ENCODE measurements at regions not wholly inside any gene's neighbourhood (a gene's known extent, or its start where the extent isn't known, plus 50 kb on each side); places are given as distances from the start of the nearest gene placed in this dataset.
A peak's percentile ranks its signal among the peaks of the same experiment; 100 is the strongest.

- peak; percentile 95 for DNase-seq (ENCODE audit: low spot score)
Measured at GRCh38 chr3:5428607-5429516, 241.4 kb downstream of the EDEM1 start.

GRCh38 chr3:5429517-5429890 lies 242.0 kb downstream of the EDEM1 start:
- DNase-seq (ENCODE audit: low spot score): peak; percentile 69

GRCh38 chr3:5430701-5431100 lies 243.2 kb downstream of the EDEM1 start:
- peak; percentile 30 for DNase-seq (ENCODE audit: low spot score)

- peak; percentile 33 for DNase-seq (ENCODE audit: low spot score)
Measured at GRCh38 chr3:5431146-5431545, 243.6 kb downstream of the EDEM1 start.

- no peak for DNase-seq (ENCODE audit: low spot score)
Measured at GRCh38 chr3:5431811-5432378, 244.4 kb downstream of the EDEM1 start.

GRCh38 chr3:5437296-5437782 lies 249.8 kb downstream of the EDEM1 start:
- peak; percentile 45 for DNase-seq (ENCODE audit: low spot score)

GRCh38 chr3:5437783-5438323 lies 250.3 kb downstream of the EDEM1 start:
- peak; percentile 44 for DNase-seq (ENCODE audit: low spot score)

- DNase-seq (ENCODE audit: low spot score): no peak
Measured at GRCh38 chr3:5441401-5441800, 253.9 kb downstream of the EDEM1 start.

GRCh38 chr3:5442106-5442785 lies 254.7 kb downstream of the EDEM1 start:
- DNase-seq (ENCODE audit: low spot score): peak; percentile 66

GRCh38 chr3:5442786-5443138 lies 255.3 kb downstream of the EDEM1 start:
- DNase-seq (ENCODE audit: low spot score): no peak

GRCh38 chr3:5444253-5444652 lies 256.7 kb downstream of the EDEM1 start:
- DNase-seq (ENCODE audit: low spot score): no peak

- DNase-seq (ENCODE audit: low spot score): no peak
Measured at GRCh38 chr3:5445676-5446201, 258.2 kb downstream of the EDEM1 start.

- no peak for DNase-seq (ENCODE audit: low spot score)
Measured at GRCh38 chr3:5448246-5448645, 260.7 kb downstream of the EDEM1 start.

GRCh38 chr3:5448816-5449215 lies 261.3 kb downstream of the EDEM1 start:
- DNase-seq (ENCODE audit: low spot score): no peak

GRCh38 chr3:5456199-5456598 lies 268.7 kb downstream of the EDEM1 start:
- no peak for DNase-seq (ENCODE audit: low spot score)

GRCh38 chr3:5458526-5458925 lies 271.0 kb downstream of the EDEM1 start:
- DNase-seq (ENCODE audit: low spot score): no peak

- no peak for DNase-seq (ENCODE audit: low spot score)
Measured at GRCh38 chr3:5462086-5462485, 274.6 kb downstream of the EDEM1 start.

- DNase-seq (ENCODE audit: low spot score): no peak
Measured at GRCh38 chr3:5463991-5464390, 276.5 kb downstream of the EDEM1 start.

GRCh38 chr3:5464649-5465048 lies 277.1 kb downstream of the EDEM1 start:
- no peak for DNase-seq (ENCODE audit: low spot score)

GRCh38 chr3:5465183-5465582 lies 277.7 kb downstream of the EDEM1 start:
- DNase-seq (ENCODE audit: low spot score): no peak

- no peak for DNase-seq (ENCODE audit: low spot score)
Measured at GRCh38 chr3:5466065-5466464, 278.6 kb downstream of the EDEM1 start.

- DNase-seq (ENCODE audit: low spot score): no peak
Measured at GRCh38 chr3:5466717-5467116, 279.2 kb downstream of the EDEM1 start.
